IMR-90 (cell line): ENCODE measurements at regions not wholly inside any gene's neighbourhood (a gene's known extent, or its start where the extent isn't known, plus 50 kb on each side); places are given as distances from the start of the nearest gene placed in this dataset.

Source experiments
- ATAC-seq: fragments of 200-7000 bp; cut with Tn5 transposase; 2 replicates; pipeline ENCODE4 v1.9.1; 2020; ENCODE audit warnings: low read depth, mild to moderate bottlenecking, moderate library complexity
- BruUV-seq: library from RNA; stranded (reverse); fragments of 400-500 nt; replicated peaks from 2 replicates; lab custom pipeline; 2021; lab: Mats Ljungman, UMichigan
- CTCF ChIA-PET: fragments of 300-600 bp; formaldehyde crosslinking; extraction: SDS; loops from one replicate; lab custom pipeline; 2021; ENCODE audit warnings: antibody characterized with exemption; lab: Yijun Ruan, JAX
- POLR2A ChIA-PET: fragments of 300-600 bp; sonication (Branson Sonifier 250); formaldehyde crosslinking; loops from one replicate; lab custom pipeline; 2022; ENCODE audit warnings: antibody characterized with exemption; ENCODE audit not compliant: unreplicated experiment; lab: Charles Lee
- DNase-seq: peaks from one replicate; pipeline ENCODE4 v3.0.0; 2013
- H2AFZ ChIP-seq: replicated peaks from 2 replicates; pipeline ENCODE3; 2013; ENCODE audit warnings: low read length, mild to moderate bottlenecking; ENCODE audit not compliant: poor library complexity
- H2AK5ac ChIP-seq: 2 replicates; pipeline ENCODE4 v1.6.1; 2013; ENCODE audit warnings: low read depth, low read length, inconsistent platforms
- H2AK9ac ChIP-seq: replicated peaks from 2 replicates; pipeline ENCODE3; 2013; ENCODE audit warnings: mild to moderate bottlenecking, low read depth, low read length, moderate library complexity; ENCODE audit not compliant: poor library complexity
- H2BK120ac ChIP-seq: 2 replicates; pipeline ENCODE4 v1.6.1; 2013; ENCODE audit warnings: low read depth, low read length, inconsistent platforms
- H2BK15ac ChIP-seq: 3 replicates; pipeline ENCODE4 v1.6.1; 2013; ENCODE audit warnings: low read depth, low read length, inconsistent platforms
- H2BK20ac ChIP-seq: 2 replicates; pipeline ENCODE4 v1.6.1; 2013; ENCODE audit warnings: low read depth, mild to moderate bottlenecking, inconsistent platforms, low read length, moderate library complexity
- H2BK5ac ChIP-seq: 2 replicates; pipeline ENCODE4 v1.6.1; 2013; ENCODE audit warnings: mild to moderate bottlenecking, low read depth, low read length, inconsistent platforms; ENCODE audit not compliant: poor library complexity, severe bottlenecking
- H3K14ac ChIP-seq: replicated peaks from 2 replicates; pipeline ENCODE4 v1.6.1; 2013; ENCODE audit warnings: low read depth, low read length, inconsistent platforms
- H3K18ac ChIP-seq: 2 replicates; pipeline ENCODE4 v1.6.1; 2013; ENCODE audit warnings: low read depth, low read length, control low read depth
- H3K23ac ChIP-seq: 2 replicates; pipeline ENCODE4 v1.6.1; 2013; ENCODE audit warnings: low read depth, low read length, inconsistent platforms
- H3K27ac ChIP-seq: 2 replicates; pipeline ENCODE4 v1.5.1; 2013; ENCODE audit warnings: mild to moderate bottlenecking, control low read depth, low read length; ENCODE audit not compliant: insufficient read depth
- H3K27me3 ChIP-seq: 2 replicates; pipeline ENCODE4 v1.6.1; 2013; ENCODE audit warnings: low read length; ENCODE audit not compliant: control insufficient read depth, insufficient read depth
- H3K36me3 ChIP-seq: 2 replicates; pipeline ENCODE4 v1.6.1; 2013; ENCODE audit warnings: low read length, mixed read lengths; ENCODE audit not compliant: control insufficient read depth, insufficient read depth
- H3K4ac ChIP-seq: 2 replicates; pipeline ENCODE4 v1.6.1; 2013; ENCODE audit warnings: low read depth, low read length, inconsistent platforms
- H3K4me1 ChIP-seq: 2 replicates; pipeline ENCODE4 v1.6.1; 2013; ENCODE audit warnings: low read length, mixed read lengths; ENCODE audit not compliant: control insufficient read depth, insufficient read depth
- H3K4me2 ChIP-seq: 2 replicates; pipeline ENCODE4 v1.6.1; 2013; ENCODE audit warnings: low read depth, mild to moderate bottlenecking, control low read depth, low read length, moderate library complexity
- H3K4me3 ChIP-seq: 2 replicates; pipeline ENCODE4 v1.5.1; 2013; ENCODE audit warnings: low read depth, mild to moderate bottlenecking, control low read depth, low read length, moderate library complexity; ENCODE audit not compliant: insufficient read depth
- H3K56ac ChIP-seq: 2 replicates; pipeline ENCODE4 v1.6.1; 2013; ENCODE audit warnings: low read length, inconsistent platforms; ENCODE audit not compliant: insufficient read depth; ENCODE audit errors: extremely low read depth
- H3K79me1 ChIP-seq, 2 experiments: 2 replicates each; pipeline ENCODE4 v1.6.1; 2013; ENCODE audit warnings: low read length in 2 of 2, inconsistent platforms in 1 of 2, low read depth in 1 of 2
- H3K9ac ChIP-seq: 2 replicates; pipeline ENCODE4 v1.6.1; 2013; ENCODE audit warnings: low read depth, low read length, control low read depth
- H3K9me1 ChIP-seq: 2 replicates; pipeline ENCODE4 v1.6.1; 2013; ENCODE audit warnings: low read length, inconsistent platforms; ENCODE audit not compliant: insufficient read depth
- H3K9me3 ChIP-seq: 2 replicates; pipeline ENCODE4 v1.6.1; 2013; ENCODE audit warnings: low read length; ENCODE audit not compliant: control insufficient read depth, insufficient read depth
- H4K20me1 ChIP-seq: 2 replicates; pipeline ENCODE4 v1.6.1; 2013; ENCODE audit warnings: low read length, inconsistent platforms; ENCODE audit not compliant: insufficient read depth
- H4K5ac ChIP-seq: 2 replicates; pipeline ENCODE4 v1.6.1; 2013; ENCODE audit warnings: mild to moderate bottlenecking, low read depth, low read length, control low read depth
- H4K8ac ChIP-seq, 2 experiments: 2 replicates each; pipeline ENCODE4 v1.6.1; 2013; ENCODE audit warnings: low read depth in 2 of 2, low read length in 2 of 2, control low read depth in 1 of 2, inconsistent platforms in 1 of 2
- H4K91ac ChIP-seq: 2 replicates; pipeline ENCODE4 v1.6.1; 2013; ENCODE audit warnings: low read depth, low read length, inconsistent platforms; ENCODE audit not compliant: insufficient read depth
- BHLHE40 ChIP-seq: fragments of 150-350 bp; IDR thresholded peaks from 2 replicates; pipeline ENCODE4 v1.6.1; 2016; ENCODE audit warnings: mild to moderate bottlenecking, low read depth, low read length
- CEBPB ChIP-seq: IDR thresholded peaks from 2 replicates; pipeline ENCODE4 v1.6.1; 2012; ENCODE audit warnings: low read depth, low read length, improper control_type of control experiment
- CHD1 ChIP-seq: IDR thresholded peaks from 2 replicates; pipeline ENCODE4 v1.6.1; 2012; ENCODE audit warnings: low read depth, low read length, improper control_type of control experiment
- CTCF ChIP-seq: conservative IDR thresholded peaks from 2 replicates; pipeline ENCODE4 v1.5.1; 2012; ENCODE audit warnings: mild to moderate bottlenecking, low read depth, low read length, improper control_type of control experiment
- ELK1 ChIP-seq: fragments of 150-350 bp; IDR thresholded peaks from 2 replicates; pipeline ENCODE4 v1.6.1; 2016; ENCODE audit warnings: low read depth, mild to moderate bottlenecking, low read length, moderate library complexity, borderline replicate concordance
- FOS ChIP-seq: fragments of 150-350 bp; IDR thresholded peaks from 2 replicates; pipeline ENCODE4 v1.6.1; 2016; ENCODE audit warnings: low read depth, low read length
- MAFK ChIP-seq: IDR thresholded peaks from 2 replicates; pipeline ENCODE4 v1.6.1; 2012; ENCODE audit warnings: low read depth, low read length, improper control_type of control experiment
- MAZ ChIP-seq: IDR thresholded peaks from 2 replicates; pipeline ENCODE4 v1.6.1; 2012; ENCODE audit warnings: low read depth, mild to moderate bottlenecking, low read length, improper control_type of control experiment, moderate library complexity, borderline replicate concordance
- MXI1 ChIP-seq: IDR thresholded peaks from 2 replicates; pipeline ENCODE4 v1.6.1; 2012; ENCODE audit warnings: low read depth, mild to moderate bottlenecking, low read length, moderate library complexity, borderline replicate concordance
- NFE2L2 ChIP-seq: fragments of 150-350 bp; IDR thresholded peaks from 2 replicates; pipeline ENCODE4 v1.6.1; 2016; ENCODE audit warnings: low read depth, mild to moderate bottlenecking, low read length
- POLR2A ChIP-seq: IDR thresholded peaks from 2 replicates; pipeline ENCODE4 v1.6.1; 2012; ENCODE audit warnings: mild to moderate bottlenecking, low read depth, low read length
- RAD21 ChIP-seq: IDR thresholded peaks from 2 replicates; pipeline ENCODE4 v1.6.1; 2012; ENCODE audit warnings: low read length, improper control_type of control experiment
- RCOR1 ChIP-seq: IDR thresholded peaks from 2 replicates; pipeline ENCODE4 v1.6.1; 2012; ENCODE audit warnings: mild to moderate bottlenecking, low read length, improper control_type of control experiment; ENCODE audit not compliant: insufficient replicate concordance
- RFX5 ChIP-seq: IDR thresholded peaks from 2 replicates; pipeline ENCODE4 v1.8.0; 2012; ENCODE audit warnings: low read depth, mild to moderate bottlenecking, low read length, moderate library complexity
- SMC3 ChIP-seq: fragments of 150-350 bp; IDR thresholded peaks from 2 replicates; pipeline ENCODE4 v1.6.1; 2016; ENCODE audit warnings: low read depth, mild to moderate bottlenecking, antibody characterized with exemption, low read length, moderate library complexity
- USF2 ChIP-seq: fragments of 150-350 bp; IDR thresholded peaks from 2 replicates; pipeline ENCODE4 v1.6.1; 2017; ENCODE audit warnings: mild to moderate bottlenecking, antibody characterized with exemption, low read length, low read depth
- WGBS, 2 experiments: methylation state at CpG; one replicate each; pipeline versions ENCODE4 v1.1.5 to v1.1.7; 2013; ENCODE audit warnings: missing lambda C conversion rate in 2 of 2; ENCODE audit not compliant: insufficient read length in 1 of 2; ENCODE audit errors: extremely low coverage in 2 of 2; 5-methylcytosine and 5-hydroxymethylcytosine counted together
- dilution Hi-C: fragments of 300-500 bp; cut with HindIII; formaldehyde crosslinking; loops from one replicate; pipeline ENCODE4 v1.14.3; 2018; ENCODE audit warnings: low sequenced_read_pairs; ENCODE audit not compliant: unreplicated experiment
- in situ Hi-C: fragments of 300-500 bp; cut with MboI; formaldehyde crosslinking; loops from 3 replicates; pipeline ENCODE4 v1.14.3; 2019; ENCODE audit warnings: low sequenced_read_pairs, inconsistent platforms, mixed read lengths
- intact Hi-C: fragments of 100-400 bp; cut with micrococcal nuclease; formaldehyde crosslinking; loops from 2 replicates; pipeline ENCODE4 v1.10.0; 2022

- intact Hi-C loops, result no loop called here
- Histone ChIP-seq H2BK5ac (no peak overlapping the region), H2BK20ac (no peak overlapping the region), H3K4me1 (no peaks in the 10 kb centered on the region), H3K4me3 (no peak overlapping the region), H3K14ac (no peak overlapping the region), H2AK9ac (no peak overlapping the region), H3K9me1 (no peaks in the 10 kb centered on the region), H4K91ac (no peak overlapping the region), H2AFZ (no peak overlapping the region), H3K23ac (no peak overlapping the region), H3K4ac (no peak overlapping the region), H3K27ac (no peak overlapping the region), H4K5ac (no peak overlapping the region), H3K56ac (no peak overlapping the region), H3K18ac (no peak overlapping the region), H3K9me3 (no peaks in the 10 kb centered on the region), H3K36me3 (no peaks in the 10 kb centered on the region), H3K27me3 (no peaks in the 10 kb centered on the region), H2BK15ac (no peak overlapping the region), H4K20me1 (no peaks in the 10 kb centered on the region), H3K79me1 (no peaks in the 10 kb centered on the region), H4K8ac (no peak overlapping the region), H3K4me2 (no peak overlapping the region), H3K9ac (no peak overlapping the region), H2BK120ac (no peak overlapping the region), H2AK5ac (no peak overlapping the region)
- peak; percentile 24 for DNase-seq
- POLR2A ChIA-PET, result no interaction called here
- peak; percentile 67 for ATAC-seq
- dilution Hi-C loops, result no loop called here
- no CpG with 5 or more reads among the region's 6 CpGs for WGBS, 2 experiments
- in situ Hi-C loops, result no loop called here
- no TSS peak for BruUV-seq
- TF ChIP-seq FOS, result no peak
- TF ChIP-seq CHD1, result no peak
- 0 out of 2 replicates have a peak, but pooled peaks have one; percentile 14 for TF ChIP-seq CTCF
- TF ChIP-seq CEBPB, result no peak
- 0 out of 2 replicates have a peak, but pooled peaks have one; percentile 16 for TF ChIP-seq SMC3
- TF ChIP-seq NFE2L2, result no peak
- no peak for TF ChIP-seq RFX5
- no peak for TF ChIP-seq MAFK
- TF ChIP-seq ELK1, result no peak
- peak; percentile 57 for TF ChIP-seq USF2
- no peak for TF ChIP-seq POLR2A
- TF ChIP-seq RCOR1, result no peak
- no peak for TF ChIP-seq MXI1
- peak; percentile 24; the same call in 1 of the 2 replicates for TF ChIP-seq RAD21
- TF ChIP-seq BHLHE40, result no peak
- TF ChIP-seq MAZ, result no peak
- CTCF ChIA-PET, result interaction anchor here (0.5 to 1.5 kb wide), 3 partner anchors 26 to 263 kb away, joined by 4 to 6 read pairs (median 4); no protein-coding TSS in a partner anchor
Observed at GRCh38 chr10:7054915-7055314, 355.9 kb downstream of the SFMBT2 start.
